Erythroblast (primary cell): ENCODE measurements at regions not wholly inside any gene's neighbourhood (a gene's known extent, or its start where the extent isn't known, plus 50 kb on each side); places are given as distances from the start of the nearest gene placed in this dataset.
A peak's percentile ranks its signal among the peaks of the same experiment; 100 is the strongest.
"Not testable (repeated sequence)": the region's sequence is repeated elsewhere in the genome, so short reads cannot be mapped to it uniquely, and the experiment has no call there.

Experiments
- DNase-seq, 2 experiments: peaks; one replicate each; lab custom pipeline; 2025; lab: John Stamatoyannopoulos, UW
- GATA1 ChIP-seq: IDR thresholded peaks from 2 replicates; pipeline ENCODE4 v1.6.1; 2011; ENCODE audit warnings: low read depth, mild to moderate bottlenecking, control low read depth, low read length, moderate library complexity
- POLR2A ChIP-seq: IDR thresholded peaks from 2 replicates; pipeline ENCODE4 v1.6.1; 2011; ENCODE audit warnings: mild to moderate bottlenecking, low read length

GRCh38 chr3:130800829-130801228, 54.2 kb upstream of the PIK3R4 start:
- no peak for DNase-seq
- no peak for TF ChIP-seq GATA1
- TF ChIP-seq POLR2A: no peak

DNA sequence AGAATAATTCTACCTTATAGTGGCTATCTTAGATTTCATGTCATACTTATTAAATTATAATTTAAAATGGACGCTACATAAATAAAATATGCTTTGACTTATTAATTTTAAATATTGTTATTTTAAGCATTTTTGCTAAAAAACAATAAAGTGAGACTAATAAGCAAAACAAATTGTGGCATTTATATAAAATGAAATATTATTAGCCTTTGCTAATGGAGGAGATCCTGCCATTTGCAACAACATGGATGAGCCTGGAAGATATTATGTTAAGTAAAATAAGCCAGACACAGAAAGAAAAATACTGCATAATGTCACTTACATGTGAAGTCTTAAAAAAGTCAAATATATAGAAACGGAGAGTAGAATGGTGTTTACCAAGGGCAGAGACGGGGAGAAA, 54.8 kb upstream of the PIK3R4 start:
- DNase-seq: no peak
- TF ChIP-seq POLR2A (no peak), GATA1 (no peak)

- DNase-seq: no peak
- TF ChIP-seq GATA1 (no peak), POLR2A (no peak)
These were observed 64.9 kb upstream of the PIK3R4 start for GRCh38 chr3:130811557-130811956.

DNA sequence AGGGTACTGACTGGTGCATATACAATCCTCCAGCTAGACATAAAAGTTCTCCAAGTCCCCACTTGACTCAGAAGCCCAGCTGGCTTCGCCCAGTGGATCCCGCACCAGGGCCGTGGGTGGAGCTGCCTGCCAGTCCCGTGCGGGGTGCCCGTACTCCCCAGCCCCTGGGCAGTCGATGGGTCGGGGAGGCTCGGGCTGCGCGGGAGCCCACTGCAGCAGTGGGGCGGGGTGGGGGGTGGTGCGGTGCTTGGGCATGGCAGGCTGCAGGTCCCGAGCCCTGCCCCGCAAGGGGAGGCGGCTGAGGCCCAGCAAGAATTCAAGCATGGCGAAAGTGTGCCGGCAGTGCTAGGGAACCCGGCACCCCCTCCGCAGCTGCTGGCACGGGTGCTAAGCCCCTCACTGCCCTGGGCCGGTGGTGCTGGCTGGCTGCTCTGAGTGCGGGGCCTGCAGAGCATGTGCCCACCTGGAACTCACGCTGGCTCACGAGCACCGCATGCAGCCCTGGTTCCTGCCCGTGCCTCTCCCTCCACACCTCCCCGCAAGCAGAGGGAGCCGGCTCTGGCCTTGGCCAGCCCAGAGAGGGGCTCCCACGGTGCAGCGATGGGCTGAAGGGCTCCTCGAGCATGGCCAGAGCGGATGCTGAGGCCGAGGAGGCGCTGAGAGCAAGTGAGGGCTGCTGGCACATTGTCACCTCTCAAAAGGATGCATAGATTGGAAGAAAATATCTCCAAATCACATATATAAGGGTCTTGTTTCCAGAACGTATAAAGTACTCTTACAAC, 68.3 kb upstream of the PIK3R4 start:
- no peak for DNase-seq
- TF ChIP-seq GATA1 (no peak), POLR2A (no peak)

DNA sequence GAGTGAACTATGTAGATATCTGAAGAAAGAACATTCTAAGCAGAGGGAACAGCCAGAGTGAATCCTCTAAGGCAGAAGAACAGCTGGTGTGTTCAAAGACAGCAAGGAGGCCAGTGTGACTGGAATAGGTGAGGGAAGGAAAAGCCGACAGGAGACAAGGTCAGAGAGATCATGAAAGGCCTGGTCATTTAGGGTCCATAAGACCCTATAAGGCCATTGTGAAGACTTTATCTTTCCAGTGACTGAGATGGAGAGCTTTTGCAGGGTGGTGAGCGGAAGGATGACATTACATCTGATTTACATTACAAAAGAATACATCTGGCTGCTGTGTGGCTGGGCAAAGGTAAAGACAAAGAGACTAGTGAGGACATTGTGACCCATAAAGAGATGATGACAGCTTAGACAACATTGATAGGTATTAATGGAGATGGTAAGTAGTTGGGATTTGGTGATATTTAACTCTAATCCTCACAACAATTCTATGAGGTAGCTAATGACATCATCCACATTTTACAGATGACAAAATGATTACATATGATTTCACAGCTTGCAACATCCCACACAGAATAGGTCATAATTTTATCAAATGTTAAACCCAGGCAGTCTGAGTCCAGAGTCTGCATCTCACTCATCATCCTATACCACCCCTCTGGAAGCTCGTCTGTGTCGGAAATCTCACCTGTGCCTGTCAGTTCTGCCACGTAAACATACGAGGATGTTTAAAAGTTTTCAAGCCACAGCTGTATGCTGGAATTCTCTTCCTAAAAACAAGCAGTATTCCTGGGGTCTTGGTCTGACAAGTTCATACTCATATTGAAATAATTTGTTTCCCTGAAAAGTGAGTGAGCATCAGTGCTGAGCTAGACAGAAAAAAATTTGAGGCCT, 70.2 kb upstream of the PIK3R4 start:
- TF ChIP-seq GATA1: no peak
- no peak for TF ChIP-seq POLR2A

DNA sequence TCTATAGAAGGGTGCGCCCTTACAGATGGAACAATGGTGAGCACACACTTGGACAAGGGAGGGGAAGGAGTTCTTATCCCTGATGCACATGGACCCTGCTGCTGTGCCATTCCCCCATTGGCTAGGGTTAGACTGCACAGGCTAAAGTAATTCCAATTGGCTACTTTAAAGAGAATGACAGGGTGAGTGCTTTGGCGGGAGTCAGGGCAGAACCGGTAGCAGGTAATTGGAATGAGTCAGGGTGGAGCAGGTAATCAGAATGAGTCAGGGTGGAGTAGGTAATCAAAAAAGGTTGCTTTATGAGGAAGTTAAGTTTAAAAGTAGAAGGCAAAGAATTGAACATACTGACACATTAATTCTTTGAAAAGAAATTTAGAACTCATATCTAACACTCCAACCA, 71.4 kb upstream of the PIK3R4 start:
- not testable (repeated sequence) for DNase-seq

More for the DNA sequence above, 70.2 kb upstream of the PIK3R4 start:
- DNase-seq: no peak

DNA sequence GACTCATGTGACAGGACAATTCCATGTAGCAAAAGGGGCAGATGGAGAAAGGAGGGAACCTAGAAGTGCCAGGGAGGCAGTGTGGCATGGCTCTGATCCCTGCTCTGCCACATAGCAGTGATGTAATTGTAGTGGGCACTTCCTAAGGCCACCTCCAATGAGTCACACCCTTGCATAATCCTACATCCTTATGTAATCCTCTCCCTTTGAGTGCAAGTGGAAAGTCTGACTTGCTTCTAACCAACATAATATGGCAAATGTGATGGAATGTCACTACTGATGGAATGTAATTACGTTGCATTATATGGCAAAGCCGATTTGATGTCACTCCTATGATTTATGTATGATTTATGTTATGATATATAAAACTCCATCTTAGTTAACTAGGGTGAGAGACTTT, 72.9 kb upstream of the ATP2C1 start:
- DNase-seq: peak in 1 of 2 experiments; percentile 35
- TF ChIP-seq GATA1 (no peak), POLR2A (no peak)

GRCh38 chr3:130821806-130822205, 72.1 kb upstream of the ATP2C1 start:
- DNase-seq: no peak
- no peak for TF ChIP-seq POLR2A
- TF ChIP-seq GATA1: no peak

DNA sequence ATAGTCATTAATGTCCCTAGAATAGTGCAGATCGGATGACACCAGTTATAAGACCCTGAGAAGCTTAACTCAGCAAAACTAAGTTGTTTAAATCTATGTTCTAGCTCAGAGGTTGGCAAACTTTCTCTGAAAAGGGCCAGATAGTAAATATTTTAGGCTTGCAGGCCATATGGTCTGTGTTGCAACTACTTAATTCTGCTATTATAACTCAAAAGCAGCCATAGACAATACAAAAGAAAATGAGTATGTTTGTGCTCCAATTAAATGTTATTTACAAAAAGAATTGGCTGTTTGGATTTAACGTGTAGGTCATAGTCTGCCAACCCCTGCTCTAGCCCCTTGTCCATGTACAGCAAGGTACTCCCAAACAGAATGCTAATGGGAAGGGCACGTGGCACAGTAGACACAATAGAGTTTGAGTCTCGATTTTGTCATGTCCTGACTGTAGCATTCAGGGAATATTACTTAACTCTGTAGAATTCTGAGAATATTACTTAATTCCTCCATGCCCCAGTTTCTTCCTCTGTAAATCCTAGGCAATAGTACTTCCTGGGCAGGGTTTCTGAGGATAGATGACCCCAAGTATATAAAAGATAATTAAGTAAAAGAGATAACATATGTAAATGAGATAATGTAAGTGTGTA, 70.5 kb upstream of the ATP2C1 start:
- no peak for DNase-seq
- TF ChIP-seq GATA1 (no peak), POLR2A (no peak)

- DNase-seq: no peak
- TF ChIP-seq GATA1 (no peak), POLR2A (no peak)
These were observed 69.9 kb upstream of the ATP2C1 start for GRCh38 chr3:130823996-130824395.

DNA sequence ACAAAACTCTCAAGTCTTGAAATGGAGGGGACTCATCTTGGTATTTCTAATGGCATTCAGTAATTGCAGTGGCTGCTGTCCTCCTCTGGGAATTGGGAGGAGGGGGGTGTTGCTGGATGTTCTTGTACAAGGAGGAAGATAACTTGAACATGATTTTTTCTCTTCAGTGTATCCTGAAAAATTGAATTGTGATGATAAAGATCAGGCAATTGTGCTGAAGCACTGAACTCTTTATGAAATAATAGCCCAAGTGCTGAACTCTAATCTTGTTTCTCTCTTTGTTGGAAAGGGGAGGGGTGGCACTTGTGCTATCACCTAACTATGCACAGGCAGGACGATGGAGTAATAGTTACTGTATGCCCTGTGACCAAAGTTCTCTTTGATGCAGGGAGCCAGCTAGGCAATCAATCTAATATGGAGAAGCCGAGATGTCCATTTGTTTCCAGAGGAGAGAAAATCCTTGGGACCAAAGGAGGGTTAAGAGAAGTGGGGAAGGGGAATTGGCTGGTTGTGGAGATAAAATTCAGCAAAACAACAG, 68.1 kb upstream of the ATP2C1 start:
- TF ChIP-seq GATA1: no peak
- no peak for TF ChIP-seq POLR2A
- no peak for DNase-seq

- no peak for DNase-seq
- TF ChIP-seq GATA1: no peak
- TF ChIP-seq POLR2A: no peak
These were observed 67.2 kb upstream of the ATP2C1 start for GRCh38 chr3:130826516-130827182.

DNA sequence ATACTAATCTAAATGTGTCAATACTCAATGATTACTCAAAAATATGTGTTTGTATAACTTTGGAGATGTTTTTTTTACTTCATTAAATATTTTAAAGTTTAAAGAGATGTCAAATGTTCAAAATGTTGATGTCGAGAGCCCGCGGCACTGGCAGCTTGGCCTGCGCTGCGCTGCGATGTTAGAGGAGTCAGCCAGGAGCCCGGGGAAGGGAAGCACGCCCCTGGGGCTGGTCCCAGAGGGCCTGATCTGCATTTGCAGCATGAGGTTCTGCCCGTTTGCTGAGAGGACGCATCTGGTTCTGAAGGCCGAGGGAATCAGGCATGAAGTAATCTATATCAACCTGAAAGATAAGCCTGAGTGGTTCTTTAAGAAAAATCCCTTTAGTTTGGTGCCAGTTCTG, 66.4 kb upstream of the ATP2C1 start:
- TF ChIP-seq GATA1 (no peak), POLR2A (no peak)
- DNase-seq: no peak

DNA sequence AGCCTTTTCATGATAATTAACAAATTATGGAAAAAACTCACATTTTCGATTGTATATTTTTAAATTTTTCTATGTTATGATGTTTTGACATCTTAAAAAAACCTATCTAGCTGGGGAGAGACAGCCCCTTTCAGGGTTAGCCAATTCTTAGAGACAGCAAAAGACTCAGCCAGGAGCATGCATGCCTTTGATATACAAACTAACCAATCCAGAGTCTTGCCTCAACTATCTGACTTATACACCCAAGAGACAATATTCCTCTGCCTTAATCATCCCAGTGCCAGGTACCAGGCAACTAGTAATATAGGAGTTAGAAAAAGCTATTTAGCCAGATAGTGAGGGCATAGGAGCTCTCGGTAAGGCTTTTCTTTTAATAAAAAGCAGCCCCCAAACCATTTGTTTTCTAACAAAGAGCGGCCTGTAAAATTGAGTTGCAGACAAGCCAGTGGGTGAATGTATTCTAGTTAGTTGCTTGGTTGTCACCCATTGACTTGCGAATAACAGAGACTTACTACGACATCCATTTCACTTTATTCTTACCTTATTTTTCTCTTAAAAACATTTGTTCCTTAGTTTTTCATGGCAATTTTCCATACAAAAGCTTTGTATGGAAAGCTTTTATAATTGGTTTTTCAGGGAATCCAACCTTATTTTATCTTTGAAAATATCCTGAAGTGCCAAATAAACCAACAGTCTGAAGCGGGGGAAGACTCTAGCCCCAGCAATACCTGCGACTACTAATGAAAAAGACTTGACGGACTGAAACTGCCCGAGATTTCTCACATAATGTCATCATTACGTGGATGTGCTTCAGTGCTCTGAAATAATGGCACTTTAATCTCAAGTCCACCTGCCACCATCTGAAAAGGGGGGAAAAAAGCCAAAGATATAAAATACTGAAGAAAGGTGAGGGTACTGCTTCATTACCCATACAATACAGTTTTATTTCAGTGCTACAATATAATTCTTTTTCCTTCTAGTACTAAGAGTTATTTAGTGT, 64.6 kb upstream of the ATP2C1 start:
- peak; percentile 45 for TF ChIP-seq POLR2A
- no peak for TF ChIP-seq GATA1
- peak; percentile 64 to 87 for DNase-seq
